HUDEP-2 (cell line): ENCODE measurements at regions not wholly inside any gene's neighbourhood (a gene's known extent, or its start where the extent isn't known, plus 50 kb on each side); places are given as distances from the start of the nearest gene placed in this dataset.
"Not testable (repeated sequence)": the region's sequence is repeated elsewhere in the genome, so short reads cannot be mapped to it uniquely, and the experiment has no call there.

ENCODE experiments used
- DNase-seq, 76 experiments: peaks; one replicate each; lab custom pipeline; 2025; ENCODE audit not compliant: unreplicated experiment in 76 of 76; lab: John Stamatoyannopoulos, UW

DNA sequence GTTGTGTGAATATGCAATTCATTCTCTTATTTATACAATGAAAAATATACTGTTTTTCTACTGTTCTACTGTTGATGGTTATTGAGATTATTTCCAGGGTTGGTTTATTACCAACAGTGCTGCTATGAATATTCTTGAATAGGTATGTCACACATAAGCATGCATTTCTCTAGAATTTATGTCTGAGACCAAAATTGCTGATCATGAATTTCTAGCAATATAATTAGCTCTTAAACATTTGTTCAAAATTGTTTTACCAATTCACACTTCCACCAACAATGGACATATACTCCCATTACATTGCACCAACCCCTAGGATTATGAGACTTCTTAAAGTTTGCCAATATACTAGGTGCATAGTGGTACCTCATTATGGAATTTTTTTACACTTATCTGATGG lies 164.1 kb upstream of the KCNQ5 start:
- DNase-seq, result no peak

DNA sequence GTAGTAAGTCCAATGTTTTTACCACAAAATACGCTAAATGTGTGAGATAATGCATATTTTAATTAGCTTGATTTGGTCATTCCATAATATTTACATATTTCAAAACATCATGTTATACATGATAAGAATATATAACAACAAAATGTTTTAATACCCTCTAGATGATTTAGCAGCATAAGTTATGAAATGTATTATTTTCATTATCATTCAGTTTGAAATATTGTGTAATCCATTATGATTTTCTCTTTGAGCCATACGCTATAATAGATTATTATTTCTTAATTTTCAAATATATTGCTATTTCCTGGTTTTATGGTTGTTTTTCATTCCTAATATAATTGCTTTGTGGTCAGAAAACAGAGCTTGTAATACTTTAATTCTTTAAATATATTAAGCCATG lies 163.3 kb upstream of the KCNQ5 start:
- no peak for DNase-seq

DNA sequence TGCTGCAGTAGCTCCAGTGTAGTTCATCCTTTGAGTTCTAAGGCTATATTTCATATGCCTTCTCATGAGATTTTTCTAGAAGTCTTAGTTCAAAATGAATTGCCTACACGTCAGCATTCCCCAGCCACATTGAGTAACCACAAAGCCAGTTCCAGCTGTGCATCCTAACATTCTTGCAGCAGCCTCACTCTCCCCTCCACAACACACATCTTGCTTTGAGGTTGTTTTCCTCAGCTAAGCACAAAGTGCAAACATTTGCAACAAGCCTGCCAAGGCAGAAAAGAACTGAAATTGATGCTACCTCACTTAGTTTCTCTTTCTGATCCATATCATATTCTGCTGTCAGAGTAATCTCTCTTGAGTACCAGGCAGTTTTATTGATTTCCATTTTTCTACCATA lies 160.7 kb upstream of the KCNQ5 start:
- no peak for DNase-seq

DNA sequence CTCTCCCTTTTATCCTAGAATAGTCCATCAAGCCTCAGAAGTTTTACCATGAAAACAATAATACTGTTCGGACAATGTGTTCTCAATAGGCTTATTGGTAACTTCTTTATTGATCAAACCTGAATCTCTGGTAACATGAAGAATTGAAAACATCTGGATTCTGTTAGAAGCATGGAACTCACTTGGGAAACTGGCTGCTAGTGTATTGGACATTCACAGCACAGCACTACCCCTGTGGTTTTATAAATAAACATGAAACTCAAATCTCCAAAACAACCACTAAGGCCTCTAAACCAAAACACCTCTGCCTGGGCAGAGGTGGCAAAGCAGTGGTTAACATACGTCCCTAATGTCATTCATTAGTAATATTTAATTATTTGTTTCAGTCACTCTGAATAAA lies 157.6 kb upstream of the KCNQ5 start:
- DNase-seq, result no peak

DNA sequence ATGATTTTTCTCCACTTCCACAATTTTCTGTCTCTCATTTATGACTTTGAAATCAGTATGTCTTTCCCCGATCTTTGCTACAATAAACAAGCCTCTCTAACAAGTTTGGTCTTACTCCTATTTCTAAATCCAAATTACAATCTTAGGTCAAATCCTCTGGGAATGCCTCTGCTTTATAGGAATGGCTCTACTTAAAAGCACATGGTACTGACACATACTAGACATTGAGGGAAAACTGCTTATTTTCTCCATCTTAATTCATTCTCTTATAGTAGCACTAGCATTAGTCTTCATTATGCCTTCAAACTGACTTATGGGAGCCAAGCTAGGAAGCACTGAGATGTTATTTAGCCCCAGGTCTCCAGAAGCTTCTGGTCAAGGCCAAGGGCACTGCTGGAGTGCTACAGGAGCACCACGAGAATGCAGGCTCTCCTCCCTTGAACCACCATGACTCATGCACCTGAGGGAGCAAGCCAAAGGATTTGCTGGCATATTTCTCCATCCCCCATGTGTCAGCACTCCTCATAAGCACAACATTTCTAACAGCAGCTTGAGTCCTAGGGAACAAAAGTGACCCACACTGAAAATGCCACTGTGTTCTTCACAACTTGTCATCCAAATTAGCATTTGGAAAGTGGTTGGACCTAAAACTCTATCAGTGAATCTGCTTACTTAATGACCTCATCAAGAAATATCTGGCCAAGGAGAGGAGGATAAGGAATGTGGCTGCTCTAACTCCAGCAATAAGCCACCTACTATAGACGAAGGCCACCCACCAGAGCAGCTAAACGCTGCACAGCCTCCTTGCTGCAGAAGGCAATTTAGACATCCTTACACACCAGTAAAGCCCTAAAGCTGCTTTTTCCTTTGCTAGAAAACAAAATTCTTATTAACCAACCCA lies 156.8 kb upstream of the KCNQ5 start:
- DNase-seq, result no peak

DNA sequence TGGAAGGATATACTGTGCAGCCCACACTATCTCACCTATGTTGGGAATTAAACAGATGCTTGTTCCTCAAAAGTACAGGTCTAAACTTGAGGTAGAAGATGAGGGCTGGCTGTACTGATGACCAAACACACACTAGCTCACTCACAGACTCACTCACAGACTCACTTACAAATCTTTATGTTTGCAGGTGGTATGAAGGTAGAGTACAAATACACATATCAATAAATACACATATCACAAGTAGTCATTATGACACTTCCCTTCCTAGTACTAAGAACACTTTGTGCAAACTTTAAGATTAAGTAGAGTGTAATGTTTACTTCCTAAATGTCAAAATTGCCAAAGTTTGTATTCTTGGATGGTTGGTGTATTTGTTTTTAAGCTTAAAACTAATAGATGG lies 155.4 kb upstream of the KCNQ5 start:
- no peak for DNase-seq

DNA sequence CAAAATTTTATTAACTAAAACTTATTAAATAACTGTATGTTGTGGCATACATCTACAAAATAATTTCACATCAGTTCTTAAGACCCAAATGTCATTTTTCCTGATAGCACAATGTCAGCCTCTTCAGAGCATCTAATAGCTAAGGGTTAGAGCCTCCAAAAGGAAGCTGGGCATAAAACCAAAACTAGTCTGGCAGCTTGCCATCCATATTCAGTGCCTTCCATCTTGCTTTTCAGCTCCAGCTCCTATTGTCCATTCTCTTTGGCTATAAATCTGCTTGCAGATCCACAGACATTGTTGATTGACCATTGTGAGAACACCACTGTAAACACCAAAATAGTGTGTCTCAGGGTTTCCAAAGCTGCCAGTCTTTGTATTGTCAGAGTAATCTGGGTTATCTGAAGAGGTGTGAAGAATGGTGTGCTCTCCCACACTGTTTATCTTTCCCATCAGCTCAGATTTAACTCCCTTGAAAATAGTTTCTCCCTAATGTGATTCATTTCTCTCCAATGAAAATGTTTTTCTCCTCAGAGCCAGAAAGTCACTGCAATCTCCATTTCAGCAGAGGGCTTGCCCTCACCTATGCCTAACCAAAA lies 154.8 kb upstream of the KCNQ5 start:
- peak in 3 of 76 experiments; percentile 7 to 19 (median 14) for DNase-seq

DNA sequence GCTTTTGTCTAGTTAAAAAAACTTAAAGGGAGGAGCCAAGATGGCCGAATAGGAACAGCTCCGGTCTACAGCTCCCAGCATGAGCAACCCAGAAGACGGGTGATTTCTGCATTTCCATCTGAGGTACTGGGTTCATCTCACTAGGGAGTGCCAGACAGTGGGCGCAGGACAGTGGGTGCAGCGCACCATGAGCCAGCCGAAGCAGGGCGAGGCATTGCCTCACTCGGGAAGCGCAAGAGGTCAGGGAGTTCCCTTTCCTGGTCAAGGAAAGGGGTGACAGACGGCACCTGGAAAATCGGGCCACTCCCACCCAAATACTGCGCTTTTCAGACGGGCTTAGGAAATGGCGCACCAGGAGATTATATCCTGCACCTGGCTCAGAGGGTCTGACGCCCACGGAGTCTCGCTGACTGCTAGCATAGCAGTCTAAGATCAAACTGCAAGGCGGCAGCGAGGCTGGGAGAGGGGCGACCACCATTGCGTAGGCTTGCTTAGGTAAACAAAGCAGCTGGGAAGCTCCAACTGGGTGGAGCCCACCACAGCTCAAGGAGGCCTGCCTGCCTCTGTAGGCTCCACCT lies 152.4 kb upstream of the KCNQ5 start:
- DNase-seq, result not testable (repeated sequence)

DNA sequence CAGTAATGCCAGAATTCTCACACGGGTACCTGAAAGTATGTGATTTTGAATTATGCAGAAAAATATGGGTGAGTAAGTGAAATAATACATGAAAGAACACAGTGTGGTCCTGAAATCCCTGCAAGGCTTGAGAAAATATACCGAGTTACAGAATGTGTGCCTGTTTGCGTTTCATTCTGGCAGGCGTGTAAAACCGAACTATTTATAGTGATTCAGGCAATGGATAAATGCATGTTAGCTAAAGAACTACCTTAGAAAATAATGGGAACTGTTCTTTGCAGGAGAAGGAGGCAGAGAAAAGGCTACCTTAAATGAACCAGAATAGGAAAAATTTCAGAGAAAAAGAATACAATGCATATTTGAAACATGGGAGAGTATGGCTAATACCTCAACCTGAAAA lies 145.8 kb upstream of the KCNQ5 start:
- no peak for DNase-seq

DNA sequence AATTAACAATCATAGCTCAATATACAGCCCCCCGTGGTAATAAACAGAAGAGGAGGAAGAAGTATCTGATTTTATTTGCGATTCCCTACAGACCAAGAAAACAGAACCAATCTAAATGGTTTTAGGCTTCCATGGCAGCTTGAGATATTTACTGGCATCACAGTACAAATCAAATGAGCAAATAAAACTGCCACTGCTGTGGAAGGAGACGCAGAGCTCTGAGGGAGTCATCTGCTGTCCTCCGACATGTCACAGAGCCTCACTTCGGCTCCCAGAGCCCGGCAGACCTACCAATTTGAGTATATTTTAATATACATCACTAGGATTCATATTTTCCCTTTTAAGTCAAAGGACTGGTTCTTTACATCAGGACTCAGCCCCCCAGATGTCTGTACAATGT lies 145.2 kb upstream of the KCNQ5 start:
- DNase-seq, result no peak

DNA sequence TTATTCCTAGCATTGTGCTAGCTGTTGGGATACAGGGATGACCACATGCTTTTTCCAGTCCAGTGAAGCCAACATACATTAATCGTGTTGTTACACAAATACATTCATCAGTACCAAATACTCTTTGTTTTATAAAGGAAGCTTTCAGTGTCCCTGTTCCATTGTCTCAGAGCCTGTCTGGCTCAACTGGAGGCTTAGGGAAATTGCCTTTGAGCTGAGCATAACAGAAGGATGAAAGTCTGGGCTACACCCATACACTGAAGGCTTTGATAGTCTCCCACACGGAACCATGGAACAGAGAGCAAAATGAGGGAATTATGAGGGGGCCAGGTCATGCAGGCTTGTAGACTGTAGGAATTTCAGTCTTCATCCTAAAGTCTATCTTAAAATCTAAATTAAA lies 126.4 kb upstream of the KCNQ5 start:
- DNase-seq, result no peak

DNA sequence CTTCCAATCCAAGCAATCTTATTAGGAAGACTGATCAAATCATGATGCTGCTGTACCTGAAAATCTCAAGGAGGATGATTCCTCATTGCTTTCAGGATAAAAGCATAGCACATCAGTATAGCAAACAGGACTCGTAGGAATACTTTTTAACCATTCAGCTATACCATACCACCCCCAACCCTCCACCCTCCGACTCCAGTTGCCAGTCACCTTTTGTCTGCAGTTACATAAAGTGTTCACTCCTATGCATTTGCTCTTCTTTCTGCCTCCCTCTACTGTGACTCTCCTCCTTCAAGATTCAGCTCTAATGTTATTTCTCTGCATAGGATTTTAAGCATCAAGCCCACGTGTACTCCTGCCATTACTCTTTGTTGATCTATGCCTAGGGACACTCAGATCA lies 124.7 kb upstream of the KCNQ5 start:
- DNase-seq, result no peak

DNA sequence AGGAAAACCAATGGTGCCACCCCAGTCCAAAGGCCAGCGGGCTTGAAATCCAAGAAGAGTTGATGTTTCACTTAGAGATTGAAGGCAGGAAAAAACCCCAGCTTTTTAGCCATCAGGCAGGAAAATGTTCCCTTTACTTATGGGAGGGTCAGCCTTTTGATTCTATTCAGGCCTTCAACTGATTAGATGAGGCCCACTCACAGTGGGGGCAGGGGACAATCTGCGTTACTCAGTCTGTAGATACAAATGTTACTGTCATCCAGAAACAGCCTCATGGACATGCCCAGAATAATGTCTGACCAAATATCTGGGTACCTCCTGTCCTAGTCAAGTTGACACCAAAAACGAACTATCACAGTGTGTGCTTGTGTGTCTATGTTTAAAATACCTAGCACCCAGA lies 121.2 kb upstream of the KCNQ5 start:
- no peak for DNase-seq

DNA sequence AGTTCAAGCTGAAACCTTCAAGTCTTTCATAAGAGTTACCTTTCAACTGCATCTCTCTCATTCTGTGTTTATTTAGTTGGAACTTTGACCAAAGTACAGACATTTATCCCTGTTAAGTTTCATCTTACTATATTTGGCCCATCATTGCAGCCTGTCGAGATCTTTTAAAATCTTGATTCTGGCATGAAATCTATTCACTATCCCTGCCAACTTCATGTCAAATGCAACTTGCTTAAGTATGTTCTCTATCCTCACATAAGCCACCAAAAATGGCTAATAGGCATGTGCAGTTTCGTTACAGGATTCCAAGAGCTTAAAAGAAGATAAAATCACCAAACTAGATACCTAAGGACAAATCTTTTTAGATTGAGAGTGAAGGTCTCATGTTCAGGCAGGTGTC lies 117.5 kb upstream of the KCNQ5 start:
- DNase-seq, result no peak

DNA sequence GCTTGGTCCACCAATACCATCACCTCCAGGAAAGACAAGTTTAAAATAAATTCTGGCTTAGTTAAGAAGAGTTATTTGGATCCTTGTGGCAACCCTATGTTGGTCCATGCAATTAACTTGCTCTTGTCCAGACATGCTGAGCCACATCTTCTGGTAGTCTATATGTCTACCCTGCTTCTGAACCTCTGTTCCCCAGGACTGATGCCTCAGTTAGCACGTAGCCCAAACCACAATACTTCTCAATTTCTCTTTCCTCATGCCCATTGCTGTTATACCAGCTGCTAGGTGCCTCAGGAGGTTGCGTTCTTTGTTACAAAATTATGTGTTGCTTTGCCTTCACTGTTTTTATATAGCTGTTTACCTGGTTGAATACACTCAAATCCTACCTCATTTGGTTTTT lies 116.4 kb upstream of the KCNQ5 start:
- no peak for DNase-seq

DNA sequence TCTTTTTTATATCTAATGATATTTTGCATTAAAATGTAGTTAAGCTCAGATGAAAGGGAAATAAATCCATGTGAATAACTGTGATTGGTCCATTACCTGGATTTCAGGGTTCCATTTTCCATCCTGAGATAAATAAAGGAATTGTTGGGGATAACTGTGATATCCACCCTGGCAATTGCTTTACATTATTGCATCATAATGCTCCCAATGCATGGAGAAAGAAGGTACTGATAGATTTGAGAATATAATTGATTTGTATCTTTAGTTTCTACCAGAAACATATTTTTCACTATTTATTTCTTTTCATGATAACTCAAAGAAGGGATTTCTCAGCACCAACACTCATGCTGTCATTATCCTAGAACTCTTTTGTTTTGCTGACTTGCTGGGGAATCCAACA lies 102.0 kb upstream of the KCNQ5 start:
- DNase-seq, result no peak

DNA sequence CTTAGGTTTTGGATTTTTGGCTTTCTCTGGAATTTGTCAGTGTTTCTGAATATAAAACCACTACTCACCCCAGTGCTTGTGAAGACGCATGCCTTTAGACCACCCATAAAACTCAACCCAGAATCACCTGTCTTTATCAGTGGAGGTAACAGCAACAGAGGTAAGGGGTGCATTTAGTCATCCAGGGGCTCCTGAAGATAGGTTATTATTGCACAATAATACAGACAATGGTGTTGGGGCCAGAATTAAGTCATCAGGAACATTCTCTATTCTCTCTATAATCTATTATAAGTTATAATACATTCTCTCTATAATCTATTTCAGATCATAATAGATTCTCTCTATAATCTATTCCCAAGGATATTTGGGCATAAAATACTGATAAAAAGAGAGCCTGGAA lies 100.2 kb upstream of the KCNQ5 start:
- DNase-seq, result no peak

DNA sequence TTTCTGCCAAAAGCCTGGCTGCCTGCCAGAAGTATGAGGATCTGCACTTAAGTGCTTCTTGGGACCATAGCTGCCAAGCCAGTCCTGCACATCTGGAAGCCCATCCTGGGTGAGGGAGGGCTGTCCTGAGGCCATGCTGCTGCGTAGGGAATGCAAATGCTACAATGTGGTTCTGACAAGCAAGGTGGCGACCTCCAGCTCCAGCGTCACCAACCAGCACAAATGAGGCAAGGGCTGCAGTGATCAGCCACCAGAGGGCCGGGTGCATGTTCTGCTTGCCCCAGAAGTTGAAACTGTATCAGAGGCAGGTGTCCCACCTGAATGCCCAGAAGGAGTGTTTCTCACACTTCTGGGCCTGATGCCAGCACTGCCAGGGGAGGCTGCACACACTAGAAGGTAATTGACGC lies 99.1 kb upstream of the KCNQ5 start:
- DNase-seq, result peak in 52 of 76 experiments; percentile 6 to 62 (median 32)

DNA sequence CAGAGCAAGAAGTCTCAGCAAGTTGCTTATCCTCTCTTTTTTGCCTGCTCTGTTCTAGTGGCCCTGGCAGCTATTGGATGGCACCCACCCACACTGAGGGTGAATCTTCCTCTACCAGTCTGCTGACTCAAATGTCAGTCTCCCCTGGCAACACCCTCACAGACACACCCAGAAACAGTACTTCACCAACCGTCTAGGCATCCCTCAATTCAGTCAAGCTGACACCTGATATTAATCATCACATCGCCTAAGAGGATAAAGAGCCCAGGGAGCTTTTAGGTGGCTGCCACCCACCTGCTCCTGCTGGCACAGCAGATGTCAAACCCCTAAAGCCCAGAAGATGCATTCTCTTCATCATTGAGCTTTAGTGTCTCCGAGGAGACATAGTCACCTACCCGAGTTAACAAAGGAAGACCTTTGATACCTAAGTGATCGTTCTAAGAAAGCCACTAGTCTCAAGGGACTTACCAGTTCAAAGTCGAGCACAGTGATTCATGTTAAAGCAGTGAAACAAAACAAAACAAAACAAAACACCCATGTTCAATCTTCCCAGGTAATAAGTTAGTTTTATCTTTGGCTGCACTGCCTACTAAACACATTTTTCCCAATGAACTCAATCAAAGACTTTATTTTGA lies 97.7 kb upstream of the KCNQ5 start:
- DNase-seq, result peak in 14 of 76 experiments; percentile 1 to 59 (median 15)

DNA sequence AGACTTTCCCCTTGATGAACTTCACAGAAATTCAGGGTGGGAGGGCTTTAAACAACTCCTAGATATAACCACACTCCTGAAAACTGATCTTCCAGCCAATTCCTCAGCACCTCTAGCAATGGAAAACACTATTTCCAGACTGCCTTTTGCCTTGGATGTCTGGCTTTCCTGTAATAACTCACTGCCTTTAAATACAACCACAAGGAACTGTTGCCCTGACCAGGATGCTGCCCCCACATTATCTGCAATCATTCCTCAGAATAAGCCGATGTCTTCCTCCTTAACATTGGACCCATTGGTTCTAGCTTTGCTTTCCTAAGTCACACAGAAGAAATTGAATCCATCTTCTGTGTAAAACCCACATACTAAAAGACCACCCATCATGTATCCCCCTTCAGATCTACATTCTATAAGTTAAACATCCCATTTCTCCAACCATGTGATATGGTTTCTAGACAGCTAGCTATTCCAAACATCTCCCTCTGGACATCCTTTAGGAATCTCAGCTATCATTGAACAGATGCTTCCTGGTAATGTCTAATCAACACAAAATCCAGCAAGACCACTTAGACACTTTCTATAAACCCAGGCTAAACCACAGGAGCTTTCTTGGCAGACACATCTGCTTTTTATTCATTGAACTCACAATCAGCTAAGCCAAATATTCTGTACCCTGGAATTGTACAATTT lies 95.9 kb upstream of the KCNQ5 start:
- DNase-seq, result no peak

DNA sequence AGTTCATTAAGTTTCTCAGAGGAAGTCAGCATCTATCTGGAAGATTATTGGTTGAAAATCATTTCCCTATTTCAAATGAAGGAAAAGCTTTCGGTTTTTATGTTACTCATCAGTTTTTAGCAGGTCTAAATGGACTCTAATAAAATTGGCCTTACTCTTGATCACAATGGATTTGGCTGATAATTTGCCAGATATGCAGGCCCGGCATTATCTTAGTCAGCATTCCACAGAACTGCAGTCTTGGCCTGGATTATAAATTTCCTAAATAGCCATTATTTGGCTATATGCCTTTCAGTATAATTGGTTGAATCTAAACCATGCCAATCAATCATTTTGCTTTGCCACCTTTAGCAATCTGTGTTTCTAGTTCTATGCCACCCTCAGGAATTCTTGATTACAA lies 91.7 kb upstream of the KCNQ5 start:
- no peak for DNase-seq
